ENCODE measurements at regions not wholly inside any gene's neighbourhood (a gene's known extent, or its start where the extent isn't known, plus 50 kb on each side); places are given as distances from the start of the nearest gene placed in this dataset.

- Histone ChIP-seq H3F3A (ENCODE audit: low read depth) (no peaks in the 10 kb centered on the region), H3K4me2 (ENCODE audit: low read depth, low read length, poor library complexity, severe bottlenecking) (no peak overlapping the region), H3K27me3 (ENCODE audit: insufficient read depth, low read length, poor library complexity, severe bottlenecking) (no peaks in the 10 kb centered on the region), H3K9ac (ENCODE audit: low read depth, low read length, poor library complexity, severe bottlenecking) (no peak overlapping the region), H2AFZ (ENCODE audit: low read length) (no peak overlapping the region), H3K36me3 (ENCODE audit: insufficient read depth, low read length) (no peaks in the 10 kb centered on the region), H3K79me2 (ENCODE audit: insufficient read depth, low read length) (no peaks in the 10 kb centered on the region), H3K4me3 (ENCODE audit: low read length, poor library complexity, severe bottlenecking) (no peak overlapping the region), H4K20me1 (ENCODE audit: insufficient read depth, low read length, poor library complexity, severe bottlenecking) (no peaks in the 10 kb centered on the region), H3K4me1 (ENCODE audit: insufficient read depth, low read length, poor library complexity, severe bottlenecking) (no peaks in the 10 kb centered on the region), H3K9me3 (ENCODE audit: insufficient read depth, low read depth, low read length) (peaks cover 10% of the 10 kb centered on the region; the same call in 1 of the 2 replicates), H3K9me2 (replicated peaks; ENCODE audit: low read depth, low read length) (no peaks in the 10 kb centered on the region)
- TF ChIP-seq, protein P1, sequence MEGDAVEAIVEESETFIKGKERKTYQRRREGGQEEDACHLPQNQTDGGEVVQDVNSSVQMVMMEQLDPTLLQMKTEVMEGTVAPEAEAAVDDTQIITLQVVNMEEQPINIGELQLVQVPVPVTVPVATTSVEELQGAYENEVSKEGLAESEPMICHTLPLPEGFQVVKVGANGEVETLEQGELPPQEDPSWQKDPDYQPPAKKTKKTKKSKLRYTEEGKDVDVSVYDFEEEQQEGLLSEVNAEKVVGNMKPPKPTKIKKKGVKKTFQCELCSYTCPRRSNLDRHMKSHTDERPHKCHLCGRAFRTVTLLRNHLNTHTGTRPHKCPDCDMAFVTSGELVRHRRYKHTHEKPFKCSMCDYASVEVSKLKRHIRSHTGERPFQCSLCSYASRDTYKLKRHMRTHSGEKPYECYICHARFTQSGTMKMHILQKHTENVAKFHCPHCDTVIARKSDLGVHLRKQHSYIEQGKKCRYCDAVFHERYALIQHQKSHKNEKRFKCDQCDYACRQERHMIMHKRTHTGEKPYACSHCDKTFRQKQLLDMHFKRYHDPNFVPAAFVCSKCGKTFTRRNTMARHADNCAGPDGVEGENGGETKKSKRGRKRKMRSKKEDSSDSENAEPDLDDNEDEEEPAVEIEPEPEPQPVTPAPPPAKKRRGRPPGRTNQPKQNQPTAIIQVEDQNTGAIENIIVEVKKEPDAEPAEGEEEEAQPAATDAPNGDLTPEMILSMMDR (conservative IDR thresholded peaks at IDR 0.05; ENCODE audit: low read length) = no peak
- TF ChIP-seq EZH2phosphoT487 (IDR thresholded peaks at IDR 0.05; ENCODE audit: borderline replicate concordance) = no peak
These were observed 87.8 kb downstream of the COL6A6 start for GRCh38 chr3:130604806-130605205.

DNA sequence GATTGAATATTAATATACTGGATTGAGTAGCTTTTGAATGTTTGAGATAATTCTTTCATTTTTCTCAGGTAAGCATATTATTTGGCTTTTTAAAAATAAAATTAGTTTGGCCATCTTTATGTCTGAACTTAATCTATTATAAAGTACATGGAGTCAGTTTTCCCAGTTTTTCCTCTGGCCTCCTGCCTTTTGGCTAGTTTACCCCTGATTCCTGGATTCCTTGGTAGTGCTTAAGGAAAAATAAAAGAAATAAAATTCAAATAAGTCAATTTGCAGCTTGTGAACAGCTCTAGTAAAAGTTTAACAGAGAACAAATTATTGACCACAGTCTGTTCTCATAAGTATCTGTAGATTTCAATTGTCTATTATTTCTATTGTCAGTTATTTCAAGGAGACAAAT is 89.4 kb downstream of the COL6A6 start:
- H3F3A ChIP-seq (ENCODE audit: low read depth) = no peaks in the 10 kb centered on the region
- H3K9me2 ChIP-seq (replicated peaks; ENCODE audit: low read depth, low read length) = no peaks in the 10 kb centered on the region
- H3K9ac ChIP-seq (ENCODE audit: low read depth, low read length, poor library complexity, severe bottlenecking) = no peak overlapping the region
- H3K4me3 ChIP-seq (ENCODE audit: low read length, poor library complexity, severe bottlenecking) = no peak overlapping the region
- no peak overlapping the region for H2AFZ ChIP-seq (ENCODE audit: low read length)
- H4K20me1 ChIP-seq (ENCODE audit: insufficient read depth, low read length, poor library complexity, severe bottlenecking) = no peaks in the 10 kb centered on the region
- H3K4me1 ChIP-seq (ENCODE audit: insufficient read depth, low read length, poor library complexity, severe bottlenecking) = no peaks in the 10 kb centered on the region
- no peak overlapping the region for H3K4me2 ChIP-seq (ENCODE audit: low read depth, low read length, poor library complexity, severe bottlenecking)
- H3K9me3 ChIP-seq (ENCODE audit: insufficient read depth, low read depth, low read length) = peaks cover 10% of the 10 kb centered on the region; the same call in 1 of the 2 replicates
- H3K36me3 ChIP-seq (ENCODE audit: insufficient read depth, low read length) = no peaks in the 10 kb centered on the region
- H3K79me2 ChIP-seq (ENCODE audit: insufficient read depth, low read length) = no peaks in the 10 kb centered on the region
- TF ChIP-seq, protein P1 (conservative IDR thresholded peaks at IDR 0.05; ENCODE audit: low read length) = no peak
- no peak for TF ChIP-seq EZH2phosphoT487 (IDR thresholded peaks at IDR 0.05; ENCODE audit: borderline replicate concordance)
- H3K27me3 ChIP-seq (ENCODE audit: insufficient read depth, low read length, poor library complexity, severe bottlenecking) = no peaks in the 10 kb centered on the region

GRCh38 chr3:130607553-130608154 is 90.7 kb downstream of the COL6A6 start:
- TF ChIP-seq EZH2phosphoT487 (IDR thresholded peaks at IDR 0.05; ENCODE audit: borderline replicate concordance) = no peak
- TF ChIP-seq, protein P1 (conservative IDR thresholded peaks at IDR 0.05; ENCODE audit: low read length) = no peak
- Histone ChIP-seq H3K4me2 (ENCODE audit: low read depth, low read length, poor library complexity, severe bottlenecking) (no peak overlapping the region), H4K20me1 (ENCODE audit: insufficient read depth, low read length, poor library complexity, severe bottlenecking) (no peaks in the 10 kb centered on the region), H3K36me3 (ENCODE audit: insufficient read depth, low read length) (no peaks in the 10 kb centered on the region), H3K79me2 (ENCODE audit: insufficient read depth, low read length) (no peaks in the 10 kb centered on the region), H3K4me3 (ENCODE audit: low read length, poor library complexity, severe bottlenecking) (no peak overlapping the region), H3K27me3 (ENCODE audit: insufficient read depth, low read length, poor library complexity, severe bottlenecking) (no peaks in the 10 kb centered on the region), H3K9me3 (ENCODE audit: insufficient read depth, low read depth, low read length) (peaks cover 10% of the 10 kb centered on the region; the same call in 1 of the 2 replicates), H3K4me1 (ENCODE audit: insufficient read depth, low read length, poor library complexity, severe bottlenecking) (no peaks in the 10 kb centered on the region), H3F3A (ENCODE audit: low read depth) (no peaks in the 10 kb centered on the region), H2AFZ (ENCODE audit: low read length) (no peak overlapping the region), H3K9me2 (replicated peaks; ENCODE audit: low read depth, low read length) (no peaks in the 10 kb centered on the region), H3K9ac (ENCODE audit: low read depth, low read length, poor library complexity, severe bottlenecking) (no peak overlapping the region)
